Ovary (tissue), 3 donors: ENCODE measurements at regions not wholly inside any gene's neighbourhood (a gene's known extent, or its start where the extent isn't known, plus 50 kb on each side); places are given as distances from the start of the nearest gene placed in this dataset.

Experiments
- EP300 ChIP-seq: sonication (generic); formaldehyde crosslinking; IDR thresholded peaks from one replicate; pipeline ENCODE4 v1.6.1; 2017; ENCODE audit warnings: antibody characterized with exemption
- POLR2A ChIP-seq: fragments of 450-650 bp; IDR thresholded peaks from one replicate; pipeline ENCODE4 v1.6.1; 2017; ENCODE audit warnings: antibody characterized with exemption, mild to moderate bottlenecking, moderate library complexity
- TF ChIP-seq, protein P1 (sequence below), 3 donors: fragments of 450-650 bp in 2 of 3; fragments of 200-600 bp in 1 of 3; IDR thresholded peaks; one replicate each; pipeline versions ENCODE4 v1.5.1 to v1.8.0; 2016 to 2022; ENCODE audit warnings: antibody characterized with exemption in 3 of 3, mild to moderate bottlenecking in 1 of 3
- donor health status: DM: no; HTN: no; CAD: no.

DNA sequence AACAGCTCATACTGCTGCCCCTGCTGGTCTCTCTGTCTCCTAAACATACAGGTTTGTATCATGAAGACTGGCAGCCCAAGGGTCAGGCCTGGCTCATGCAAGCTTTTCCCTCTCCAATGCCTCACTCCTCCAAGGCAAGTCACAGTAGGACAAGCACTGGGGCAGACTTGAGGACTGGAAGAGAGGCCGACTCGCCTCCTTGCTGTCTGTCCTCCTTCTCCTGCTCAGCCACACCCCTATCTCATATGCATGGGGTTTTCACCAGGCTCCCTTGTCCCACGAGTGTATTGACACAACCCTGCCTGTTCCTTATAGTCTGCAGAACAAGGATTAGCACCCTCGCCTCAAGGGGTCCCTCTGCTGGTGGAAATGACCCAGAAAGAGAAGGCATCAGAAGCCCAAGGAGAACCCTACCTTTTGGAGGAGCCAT lies 223.7 kb downstream of the SOX11 start:
- no peak for TF ChIP-seq POLR2A
- TF ChIP-seq, protein P1, sequence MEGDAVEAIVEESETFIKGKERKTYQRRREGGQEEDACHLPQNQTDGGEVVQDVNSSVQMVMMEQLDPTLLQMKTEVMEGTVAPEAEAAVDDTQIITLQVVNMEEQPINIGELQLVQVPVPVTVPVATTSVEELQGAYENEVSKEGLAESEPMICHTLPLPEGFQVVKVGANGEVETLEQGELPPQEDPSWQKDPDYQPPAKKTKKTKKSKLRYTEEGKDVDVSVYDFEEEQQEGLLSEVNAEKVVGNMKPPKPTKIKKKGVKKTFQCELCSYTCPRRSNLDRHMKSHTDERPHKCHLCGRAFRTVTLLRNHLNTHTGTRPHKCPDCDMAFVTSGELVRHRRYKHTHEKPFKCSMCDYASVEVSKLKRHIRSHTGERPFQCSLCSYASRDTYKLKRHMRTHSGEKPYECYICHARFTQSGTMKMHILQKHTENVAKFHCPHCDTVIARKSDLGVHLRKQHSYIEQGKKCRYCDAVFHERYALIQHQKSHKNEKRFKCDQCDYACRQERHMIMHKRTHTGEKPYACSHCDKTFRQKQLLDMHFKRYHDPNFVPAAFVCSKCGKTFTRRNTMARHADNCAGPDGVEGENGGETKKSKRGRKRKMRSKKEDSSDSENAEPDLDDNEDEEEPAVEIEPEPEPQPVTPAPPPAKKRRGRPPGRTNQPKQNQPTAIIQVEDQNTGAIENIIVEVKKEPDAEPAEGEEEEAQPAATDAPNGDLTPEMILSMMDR (IDR thresholded peaks at IDR 0.05), result no peak
- no peak for TF ChIP-seq EP300
